Activated naive CD8-positive, alpha-beta T cell treated with anti-CD3 and anti-CD28 coated beads, Interleukin-2, amount 50 U/mL, for 16 hours (primary cell): ENCODE measurements at regions not wholly inside any gene's neighbourhood (a gene's known extent, or its start where the extent isn't known, plus 50 kb on each side); places are given as distances from the start of the nearest gene placed in this dataset.

ENCODE experiments used
- DNase-seq: peaks from one replicate; pipeline ENCODE4 v3.0.0-alpha.2; 2020; ENCODE audit warnings: low read depth, low spot score

- DNase-seq = no peak
Measured at GRCh38 chr1:55423376-55423775, 208.2 kb upstream of the USP24 start.

- DNase-seq = no peak
Measured at GRCh38 chr1:55420929-55421716, 206.0 kb upstream of the USP24 start.

- no peak for DNase-seq
Measured at GRCh38 chr1:55420026-55420425, 204.9 kb upstream of the USP24 start.

GRCh38 chr1:55418208-55419000, 203.2 kb upstream of the USP24 start:
- no peak for DNase-seq

- no peak for DNase-seq
Measured at GRCh38 chr1:55416164-55416842, 201.1 kb upstream of the USP24 start.

GRCh38 chr1:55413286-55413685, 198.1 kb upstream of the USP24 start:
- no peak for DNase-seq

- DNase-seq = no peak
Measured at GRCh38 chr1:55412060-55412459, 196.9 kb upstream of the USP24 start.

GRCh38 chr1:55402671-55403464, 187.7 kb upstream of the USP24 start:
- no peak for DNase-seq

GRCh38 chr1:55402142-55402541, 187.0 kb upstream of the USP24 start:
- DNase-seq = no peak

GRCh38 chr1:55400508-55400907, 185.3 kb upstream of the USP24 start:
- DNase-seq = no peak

- no peak for DNase-seq
Measured at GRCh38 chr1:55399346-55399745, 184.2 kb upstream of the USP24 start.

- no peak for DNase-seq
Measured at GRCh38 chr1:55396381-55396891, 181.3 kb upstream of the USP24 start.

- DNase-seq = no peak
Measured at GRCh38 chr1:55388960-55389359, 173.8 kb upstream of the USP24 start.

GRCh38 chr1:55387145-55387544, 172.0 kb upstream of the USP24 start:
- no peak for DNase-seq

GRCh38 chr1:55386456-55386855, 171.3 kb upstream of the USP24 start:
- DNase-seq = no peak

GRCh38 chr1:55385402-55386018, 170.3 kb upstream of the USP24 start:
- no peak for DNase-seq

- DNase-seq = no peak
Measured at GRCh38 chr1:55384637-55385036, 169.5 kb upstream of the USP24 start.

- DNase-seq = no peak
Measured at GRCh38 chr1:55382806-55383305, 167.7 kb upstream of the USP24 start.

GRCh38 chr1:55381983-55382382, 166.8 kb upstream of the USP24 start:
- DNase-seq = no peak

GRCh38 chr1:55381491-55381890, 166.3 kb upstream of the USP24 start:
- DNase-seq = no peak
